NCI-H187 treated with DMSO at 0.1 percent for 48 hours (cell line): ENCODE measurements at regions not wholly inside any gene's neighbourhood (a gene's known extent, or its start where the extent isn't known, plus 50 kb on each side); places are given as distances from the start of the nearest gene placed in this dataset.
"Not testable (repeated sequence)": the region's sequence is repeated elsewhere in the genome, so short reads cannot be mapped to it uniquely, and the experiment has no call there.

Experiments used
- DNase-seq: peaks from one replicate; lab custom pipeline; 2025; lab: John Stamatoyannopoulos, UW

DNA sequence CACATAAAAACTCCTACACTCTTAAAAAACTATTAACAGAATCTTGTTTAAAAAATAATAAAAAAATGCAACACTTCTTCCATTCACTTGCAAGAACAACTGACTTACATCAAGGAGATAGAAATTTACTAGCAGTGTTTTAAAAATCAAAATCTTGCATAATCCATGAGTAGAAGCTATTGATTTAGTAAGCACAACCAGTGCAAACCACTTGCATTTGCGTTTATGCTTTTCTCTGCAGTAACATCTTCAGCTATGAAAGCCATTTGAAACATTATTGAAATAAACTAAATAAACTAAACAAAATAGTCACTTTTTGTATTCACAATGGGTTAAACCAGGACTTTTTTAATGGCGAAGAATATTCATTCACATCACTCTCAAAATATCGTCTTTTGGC lies 389.2 kb upstream of the EMCN start:
- DNase-seq: no peak

DNA sequence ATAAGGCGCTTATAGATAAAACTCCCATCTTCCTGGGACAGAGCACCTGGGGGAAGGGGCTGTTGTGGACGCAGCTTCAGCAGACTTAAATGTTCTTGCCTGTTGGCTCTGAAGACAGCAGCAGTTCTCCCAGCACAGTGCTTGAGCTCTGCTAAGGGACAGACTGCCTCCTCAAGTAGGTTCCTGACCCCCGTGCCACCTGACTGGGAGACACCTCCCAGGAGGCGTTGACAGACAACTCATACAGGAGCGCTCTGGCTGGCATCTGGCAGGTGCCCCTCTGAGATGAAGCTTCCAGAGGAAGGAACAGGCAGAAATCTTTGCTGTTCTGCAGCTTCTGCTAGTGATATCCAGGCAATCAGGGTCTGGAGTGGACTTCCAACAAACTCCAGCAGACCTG lies 383.1 kb upstream of the EMCN start:
- not testable (repeated sequence) for DNase-seq

DNA sequence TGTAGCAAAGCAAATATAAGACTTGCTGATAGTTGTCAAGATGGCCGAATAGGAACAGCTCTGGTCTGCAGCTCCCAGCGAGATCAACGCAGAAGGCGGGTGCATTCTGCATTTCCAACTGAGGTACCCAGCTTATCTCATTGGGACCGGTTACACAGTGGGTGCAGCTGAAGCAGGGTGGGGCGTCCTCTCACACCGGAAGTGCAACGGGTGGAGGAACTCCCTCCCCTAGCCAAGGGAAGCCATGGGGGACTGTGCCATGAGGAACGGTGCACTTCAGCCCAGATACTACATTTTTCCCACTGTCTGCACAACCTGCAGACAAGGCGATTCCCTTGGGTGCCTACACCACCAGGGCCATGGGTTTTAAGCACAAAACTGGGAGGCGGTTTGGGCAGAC lies 382.3 kb upstream of the EMCN start:
- DNase-seq: no peak

DNA sequence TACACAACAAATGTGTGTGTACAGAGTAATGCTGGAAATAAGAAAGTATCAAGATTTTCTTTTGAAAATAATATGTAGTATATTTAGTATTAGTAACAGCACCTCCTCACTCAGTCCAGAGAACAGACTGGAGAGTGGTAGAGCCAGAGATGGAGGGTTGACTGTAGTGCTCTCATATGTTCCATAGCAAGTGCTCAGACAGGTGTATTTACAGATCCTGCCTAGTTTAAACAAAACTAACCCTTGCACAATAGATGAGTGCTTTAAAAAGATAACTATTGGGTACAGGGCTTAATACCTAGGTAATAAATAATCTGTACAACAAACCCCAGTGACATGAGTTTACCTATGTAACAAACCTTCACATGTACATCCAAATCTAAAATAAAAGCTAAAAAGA lies 381.0 kb upstream of the EMCN start:
- DNase-seq: no peak

DNA sequence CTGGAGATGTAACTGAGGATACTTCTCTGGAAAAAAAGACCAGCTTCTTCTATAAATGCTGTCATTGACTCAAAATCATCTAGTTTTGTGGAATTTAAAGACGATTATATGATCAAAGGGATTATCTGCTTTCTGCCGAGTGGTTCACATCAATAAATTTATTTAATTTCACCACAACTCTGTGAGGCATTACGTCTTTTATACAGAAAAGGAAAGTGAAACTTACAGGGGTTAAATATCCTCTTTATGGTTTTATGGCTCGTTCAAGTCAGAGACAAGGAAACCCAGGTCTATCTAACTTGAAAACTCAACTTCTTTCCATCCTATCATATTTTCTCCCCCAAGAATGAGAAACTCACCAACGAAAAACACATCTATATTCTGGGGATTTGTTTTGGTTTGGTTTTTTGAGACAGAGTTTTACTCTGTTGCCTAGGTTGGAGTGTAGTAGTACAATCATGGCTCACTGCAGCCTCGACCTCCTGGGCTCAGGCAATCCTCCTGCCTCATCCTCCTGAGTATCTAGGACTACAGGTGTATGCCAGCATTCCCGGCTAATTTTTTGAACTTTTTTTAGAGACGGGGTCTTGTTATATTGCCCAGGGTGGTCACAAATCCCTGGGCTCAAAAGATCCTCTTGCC lies 377.9 kb upstream of the EMCN start:
- DNase-seq: no peak

DNA sequence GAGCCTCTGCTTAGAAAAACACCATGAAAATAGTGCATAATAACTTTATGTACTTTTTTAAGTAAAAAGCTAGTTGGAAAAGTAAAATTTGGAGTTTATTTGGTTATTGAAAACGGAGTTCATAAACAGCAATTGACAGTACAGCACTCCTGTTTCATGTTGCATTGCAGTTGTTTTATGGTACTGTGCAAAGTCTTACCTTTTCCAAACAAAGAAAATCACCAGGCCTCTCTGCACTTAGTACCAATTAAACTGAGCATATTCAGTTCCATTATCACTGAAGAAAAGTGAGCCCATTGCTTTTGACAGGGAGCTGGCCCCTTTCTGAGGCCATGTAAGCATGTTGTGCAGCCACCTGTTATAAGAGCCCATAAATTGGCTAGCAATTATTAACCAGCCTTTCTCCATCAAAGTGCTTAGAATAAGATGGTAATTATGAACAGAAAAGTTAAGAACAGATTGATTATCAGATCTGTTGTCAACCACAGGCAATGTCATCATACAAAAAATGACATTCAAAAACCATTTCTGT lies 376.6 kb upstream of the EMCN start:
- DNase-seq: no peak

DNA sequence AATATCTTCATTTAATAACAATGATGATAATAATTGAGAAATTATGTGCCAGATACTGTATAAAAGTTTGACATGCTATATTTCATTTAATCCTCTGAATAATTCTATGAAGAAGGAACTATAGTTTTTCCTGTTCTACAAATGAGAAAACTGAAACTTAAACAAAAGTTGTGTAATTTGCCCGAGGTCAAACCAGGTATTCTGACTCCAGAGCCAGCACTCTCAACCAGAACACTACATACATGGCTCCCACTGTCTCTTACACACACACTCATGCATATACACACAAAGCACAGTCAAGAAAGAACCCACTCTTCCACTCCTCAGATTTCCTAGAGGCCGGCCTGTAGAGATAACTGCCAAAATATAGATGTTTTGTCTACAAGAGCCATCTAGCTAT lies 374.0 kb upstream of the EMCN start:
- no peak for DNase-seq

DNA sequence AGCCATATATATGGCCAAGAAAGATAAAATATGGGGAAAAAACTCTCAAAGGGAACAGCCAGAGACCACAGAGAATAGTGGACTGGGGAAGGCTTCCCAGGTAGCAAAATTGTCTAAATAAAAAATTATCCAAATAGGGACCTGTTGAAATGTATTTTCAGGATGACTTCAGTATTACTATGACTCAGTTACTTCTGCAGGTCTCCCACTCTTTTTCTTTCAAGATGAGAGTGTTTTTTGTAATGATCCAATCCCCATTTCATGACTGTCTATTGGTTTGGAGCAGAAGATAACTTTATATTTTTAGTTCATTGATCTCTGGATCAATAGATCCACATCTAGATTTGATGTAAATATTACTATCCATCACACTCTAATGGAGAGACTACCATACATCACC lies 372.1 kb upstream of the EMCN start:
- no peak for DNase-seq

DNA sequence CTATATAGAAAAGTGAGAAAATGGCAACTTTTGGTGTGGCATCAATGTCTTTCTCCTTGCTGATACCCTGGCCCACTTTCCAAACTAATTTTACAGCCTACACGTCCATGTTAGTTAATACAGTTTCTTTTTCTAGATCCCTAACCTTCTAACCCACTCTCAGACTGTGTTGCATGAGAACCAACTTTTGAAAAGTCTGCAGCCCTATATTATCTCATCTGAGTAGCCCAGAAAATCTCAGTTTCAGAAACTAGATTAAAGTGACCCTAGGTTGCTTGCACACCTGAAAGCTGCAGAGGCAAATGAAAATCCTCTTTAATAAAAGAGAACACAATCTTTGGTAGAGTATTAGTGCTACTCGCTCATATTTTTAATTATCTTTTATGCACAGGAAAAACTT lies 371.6 kb upstream of the EMCN start:
- no peak for DNase-seq

DNA sequence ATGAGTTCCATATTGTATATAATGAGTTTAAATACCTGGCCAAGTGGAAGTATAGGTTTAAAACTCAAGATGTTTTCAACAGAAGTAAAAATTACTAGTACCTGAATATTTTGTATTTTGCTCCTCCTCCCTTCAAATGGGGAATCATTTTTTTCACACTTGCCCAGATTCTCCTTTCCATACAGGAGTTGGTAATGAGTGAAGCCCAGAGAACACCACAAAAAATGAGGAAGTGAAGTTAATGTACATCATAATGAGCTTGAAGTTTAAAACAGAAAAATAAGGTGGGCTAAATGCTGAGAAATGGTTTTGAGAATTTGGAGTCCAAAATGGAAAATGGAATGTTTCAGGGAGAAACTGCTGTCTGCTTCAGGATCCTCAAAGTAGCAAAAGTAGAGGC lies 364.8 kb upstream of the EMCN start:
- no peak for DNase-seq

DNA sequence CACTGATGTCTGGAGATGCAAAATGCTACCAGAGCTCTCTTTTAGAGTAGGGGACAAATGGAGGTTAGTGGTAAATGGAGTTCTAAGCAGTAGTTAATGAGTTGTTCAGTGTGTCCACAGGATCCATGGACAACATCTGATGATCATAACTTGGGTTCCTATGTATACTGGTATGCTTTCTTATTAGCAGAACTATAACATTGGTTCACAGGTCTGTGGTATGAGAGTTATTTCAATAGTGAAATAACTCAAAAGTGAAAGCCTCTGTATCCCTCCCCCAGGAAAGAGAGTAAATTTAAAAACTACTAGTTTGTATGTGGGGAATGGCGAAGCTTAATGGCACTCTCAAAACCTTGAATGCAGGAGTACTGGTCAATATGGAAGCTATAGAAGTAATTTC lies 363.5 kb upstream of the EMCN start:
- DNase-seq: no peak

DNA sequence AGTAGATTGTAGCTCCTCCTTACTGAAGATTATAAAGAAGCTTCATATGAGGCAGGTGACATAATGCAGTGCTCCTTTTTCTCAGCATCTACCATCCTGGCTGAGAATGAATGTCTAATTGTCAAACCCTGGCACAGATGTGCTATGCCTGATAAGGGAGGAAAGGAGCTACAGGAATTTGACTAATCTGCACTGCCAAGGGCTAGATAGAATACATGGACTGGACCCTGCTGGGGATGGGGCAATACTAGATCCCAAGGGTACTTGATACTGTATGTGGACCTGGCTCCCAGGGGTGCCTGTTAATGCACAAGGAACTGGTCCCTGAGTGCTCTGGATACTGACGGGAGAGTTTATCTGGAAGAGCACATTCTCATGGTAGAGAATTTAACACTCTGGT lies 362.2 kb upstream of the EMCN start:
- DNase-seq: no peak

DNA sequence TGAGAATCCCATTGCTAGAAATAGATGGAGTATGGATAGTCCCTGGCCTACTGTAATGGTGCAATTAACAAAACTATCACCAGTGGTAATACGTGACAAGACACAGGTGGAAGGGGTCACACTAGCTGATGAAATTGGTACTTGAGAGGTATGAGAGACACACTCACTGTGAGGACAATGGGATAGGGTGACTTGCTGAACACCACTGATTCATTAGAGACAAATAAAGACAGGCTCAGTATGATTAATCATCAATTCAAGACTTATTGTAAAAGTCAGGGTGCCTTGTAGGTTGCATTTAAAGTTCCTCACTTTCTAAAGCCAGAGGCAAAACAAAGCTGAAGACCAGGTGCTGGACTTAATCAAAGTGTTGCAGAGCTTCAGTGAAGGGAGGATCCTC lies 361.6 kb upstream of the EMCN start:
- no peak for DNase-seq

DNA sequence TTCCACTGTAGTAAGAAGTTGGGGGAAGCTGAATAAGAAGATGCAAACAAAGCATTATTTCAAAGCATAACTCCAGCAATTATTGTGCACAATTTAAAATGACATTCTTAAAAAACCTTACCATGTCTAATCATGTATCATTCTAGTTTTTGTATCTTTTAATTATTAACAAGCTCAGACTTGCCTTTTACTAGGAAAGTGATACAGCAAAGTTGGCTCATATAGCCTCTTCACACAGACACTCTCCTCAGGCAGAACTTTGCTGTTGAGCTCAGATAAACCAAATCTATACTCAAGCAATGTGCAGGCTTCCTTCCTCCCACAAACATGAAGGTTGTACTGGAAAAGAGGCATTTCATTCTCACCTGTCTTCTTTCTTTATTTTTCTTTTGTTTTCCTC lies 358.7 kb upstream of the EMCN start:
- DNase-seq: no peak

DNA sequence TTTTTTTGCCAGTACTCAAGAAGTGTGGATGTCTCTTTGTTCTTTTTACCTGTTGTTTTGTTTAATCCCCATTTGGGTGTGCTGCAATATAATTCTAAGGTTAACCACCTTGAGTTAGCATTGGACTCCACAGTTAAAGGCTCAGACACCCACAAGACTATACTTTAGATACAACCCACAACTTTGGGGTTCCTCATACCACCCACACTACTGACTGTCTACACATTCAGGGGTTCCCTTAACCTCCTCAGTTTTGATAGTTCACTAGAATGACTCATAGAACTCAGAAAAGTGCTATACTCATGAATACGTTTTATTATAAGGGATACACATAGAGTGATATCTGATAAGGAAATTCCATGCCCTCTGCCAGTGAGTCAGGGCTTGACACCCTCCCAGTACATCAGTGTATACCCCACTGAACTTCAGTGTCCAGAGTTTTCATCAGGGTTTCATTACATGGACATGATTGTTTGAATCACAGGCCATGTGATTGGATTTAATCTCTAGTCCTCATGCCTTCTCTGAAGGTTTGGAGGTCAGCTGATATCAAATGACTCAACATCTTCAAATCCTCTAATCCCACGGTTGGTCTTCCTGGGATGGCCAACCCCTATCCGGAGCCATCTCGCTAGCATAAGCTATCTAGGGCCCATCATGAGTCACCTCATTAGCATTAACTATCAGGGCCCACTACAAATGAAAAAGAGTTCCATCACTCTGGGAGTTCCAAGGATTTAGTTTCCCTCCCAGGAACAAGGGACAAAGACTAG lies 357.7 kb upstream of the EMCN start:
- DNase-seq: no peak

DNA sequence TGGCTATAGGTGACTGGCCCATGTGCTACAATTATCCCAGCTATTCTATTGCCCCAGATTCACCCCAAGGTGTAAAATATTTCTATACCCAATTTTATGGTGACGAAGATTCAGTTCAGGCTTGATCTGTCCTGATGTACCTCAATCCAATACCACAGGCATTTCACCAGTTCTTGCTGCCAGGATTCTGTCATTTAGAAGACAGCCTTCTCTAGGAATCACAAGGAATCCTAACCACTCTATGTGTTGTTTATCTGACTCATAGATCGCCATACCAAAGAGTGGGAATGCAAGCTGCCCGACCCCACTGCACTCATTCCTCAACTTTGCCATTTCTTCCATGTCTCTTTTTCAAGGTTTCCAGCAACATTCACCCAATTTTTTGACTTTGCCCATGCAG lies 355.0 kb upstream of the EMCN start:
- no peak for DNase-seq

DNA sequence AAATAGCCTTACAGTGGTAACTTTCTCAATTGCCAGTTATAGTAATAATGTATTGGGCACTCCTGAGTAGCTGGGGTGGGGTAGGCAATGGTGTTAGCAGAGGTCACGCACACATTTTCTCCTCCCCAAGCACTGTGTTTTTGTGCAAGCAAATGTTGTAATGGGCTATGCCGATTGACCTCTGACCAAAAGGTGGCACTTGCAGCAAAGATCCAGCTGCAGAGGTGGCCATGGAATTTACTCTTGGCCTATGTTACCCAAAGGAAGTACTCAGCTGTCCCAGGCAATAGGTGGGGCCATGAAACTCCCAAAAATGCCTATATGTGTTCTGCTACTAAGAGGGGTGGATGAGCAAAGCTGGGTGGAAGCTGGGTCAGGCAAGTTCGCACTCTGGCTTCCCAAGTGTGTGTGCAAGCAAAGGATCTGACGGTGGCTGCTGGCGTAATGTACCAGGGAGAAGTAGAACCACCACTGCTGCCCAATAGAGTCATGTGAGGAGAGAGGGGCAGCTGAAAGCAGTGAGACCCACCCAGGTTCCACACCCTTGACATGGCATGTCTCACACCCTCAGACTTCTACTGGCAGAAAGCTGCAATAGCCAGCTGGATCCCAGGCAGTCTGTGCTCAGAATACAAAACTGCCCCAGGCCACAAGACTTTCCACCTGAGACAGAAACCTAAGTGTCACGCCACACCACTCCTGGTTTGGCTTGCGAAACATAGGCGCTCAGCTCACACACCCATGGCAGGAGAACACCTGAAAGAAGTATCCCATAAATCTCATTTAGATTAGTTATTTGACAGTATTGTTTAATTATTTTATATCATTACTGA lies 353.3 kb upstream of the EMCN start:
- DNase-seq: no peak

DNA sequence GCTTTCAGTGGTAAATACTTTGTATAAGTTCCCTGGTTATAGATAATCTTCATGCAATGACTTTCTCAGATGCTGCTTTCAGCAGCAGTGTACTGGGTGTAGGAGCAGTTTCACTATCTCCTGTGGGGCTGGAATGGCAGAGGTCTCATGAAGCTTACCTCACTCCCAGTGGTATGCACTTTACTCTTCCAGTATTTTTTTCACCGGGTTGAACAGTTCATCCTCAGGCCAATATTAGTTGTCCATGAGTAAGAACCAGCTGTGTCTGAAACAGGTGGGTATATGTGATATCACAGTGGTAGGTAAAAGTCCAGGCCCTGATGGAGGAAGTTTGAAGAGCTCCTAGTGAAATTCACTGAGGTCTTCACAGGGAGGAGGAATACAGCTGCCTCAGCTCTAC lies 351.5 kb upstream of the EMCN start:
- DNase-seq: no peak

DNA sequence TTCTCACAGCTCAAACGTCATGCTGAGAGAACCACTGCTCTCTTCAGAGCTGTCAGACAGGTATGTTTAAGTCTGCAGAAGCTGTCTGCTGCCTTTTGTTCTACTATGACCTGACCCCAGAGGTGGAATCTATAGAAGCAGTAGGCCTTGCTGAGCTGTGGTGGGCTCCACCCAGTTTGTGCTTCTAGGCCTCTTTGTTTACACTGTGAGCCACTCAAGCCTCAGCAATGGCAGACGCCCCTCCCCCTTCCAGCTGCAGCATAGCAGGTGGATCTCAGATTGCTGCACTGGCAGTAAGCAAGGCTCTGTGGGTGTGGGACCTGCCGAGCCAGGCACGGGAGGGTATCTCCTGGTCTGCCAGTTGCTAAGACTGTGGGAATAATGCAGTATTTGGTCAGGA lies 350.5 kb upstream of the EMCN start:
- DNase-seq: peak; percentile 53

DNA sequence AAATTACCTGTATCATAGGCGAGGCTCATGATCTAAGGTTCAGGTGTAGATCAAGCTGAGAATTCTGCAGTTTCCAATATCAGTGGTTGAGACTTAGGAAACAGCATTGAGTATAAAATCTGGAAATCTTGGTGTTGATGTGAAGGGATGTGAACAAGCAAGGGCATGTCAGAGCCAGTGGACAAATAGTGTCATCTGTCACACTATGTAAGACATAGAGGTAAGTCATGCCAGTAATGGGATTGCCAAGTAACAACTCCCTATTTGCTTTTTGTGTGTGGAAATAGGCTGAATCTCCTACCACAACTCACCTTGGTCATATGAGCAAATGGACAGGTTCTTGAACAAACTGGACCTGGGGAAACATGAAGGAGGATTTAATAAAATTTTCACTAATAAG lies 334.5 kb upstream of the EMCN start:
- DNase-seq: no peak

DNA sequence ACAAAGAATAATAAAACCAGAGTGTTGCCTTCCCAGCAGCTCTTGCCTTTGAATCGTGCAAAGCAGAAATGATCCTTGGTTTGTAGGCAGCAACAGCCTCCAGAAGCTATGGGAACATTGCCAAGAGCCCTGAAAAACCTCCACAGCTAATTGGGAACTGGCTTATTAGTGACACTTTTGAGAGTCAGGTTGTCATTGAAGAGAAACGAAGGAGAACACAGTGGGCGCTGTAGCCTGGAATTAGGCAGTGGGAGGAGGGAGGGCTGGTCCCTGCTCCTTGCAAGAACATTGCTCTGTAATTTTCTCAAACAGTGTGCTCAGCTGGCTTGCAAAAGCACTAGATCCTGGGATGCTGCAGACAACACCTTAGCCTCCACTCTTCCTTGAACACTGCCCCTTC lies 331.5 kb upstream of the EMCN start:
- DNase-seq: no peak

DNA sequence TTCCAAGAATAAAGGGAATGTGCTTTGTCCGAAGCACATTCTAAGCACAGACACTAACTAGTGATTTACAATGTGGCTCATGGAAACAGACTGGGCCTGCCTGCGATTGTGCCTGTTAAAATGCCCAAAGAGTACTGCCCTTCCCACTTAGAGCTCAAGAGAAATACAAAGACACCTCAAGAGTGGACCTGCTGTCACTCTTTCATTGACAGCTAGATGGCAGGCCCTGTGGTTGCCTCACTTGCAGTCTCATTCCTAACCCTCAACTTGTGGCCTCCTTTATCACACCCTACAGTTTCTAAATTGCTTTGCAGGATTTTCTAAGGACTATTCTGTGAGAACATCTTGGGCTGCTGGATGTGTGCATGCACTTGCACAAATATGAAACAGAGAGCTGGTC lies 331.0 kb upstream of the EMCN start:
- no peak for DNase-seq

DNA sequence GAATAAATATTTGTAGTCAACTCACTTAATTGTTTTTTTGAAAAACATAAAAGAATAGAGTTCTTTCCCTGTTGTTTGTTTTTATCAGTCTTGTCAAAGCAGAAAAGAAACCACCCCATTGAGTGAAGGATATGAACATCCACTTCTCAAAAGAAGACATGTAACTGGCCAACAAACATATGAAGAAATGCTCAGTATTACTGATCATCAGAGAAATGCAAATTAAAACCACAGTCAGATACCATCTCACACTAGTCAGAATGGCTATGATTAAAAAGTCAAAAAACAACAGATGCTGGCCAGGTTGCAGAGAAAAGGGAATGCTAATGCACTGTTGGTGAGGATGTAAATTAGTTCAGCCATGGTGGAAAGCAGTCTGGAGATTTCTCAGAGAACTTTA lies 326.1 kb upstream of the EMCN start:
- DNase-seq: no peak
